ENCODE measurements at regions not wholly inside any gene's neighbourhood (a gene's known extent, or its start where the extent isn't known, plus 50 kb on each side); places are given as distances from the start of the nearest gene placed in this dataset.
"Not testable (repeated sequence)": the region's sequence is repeated elsewhere in the genome, so short reads cannot be mapped to it uniquely, and the experiment has no call there.

DNA sequence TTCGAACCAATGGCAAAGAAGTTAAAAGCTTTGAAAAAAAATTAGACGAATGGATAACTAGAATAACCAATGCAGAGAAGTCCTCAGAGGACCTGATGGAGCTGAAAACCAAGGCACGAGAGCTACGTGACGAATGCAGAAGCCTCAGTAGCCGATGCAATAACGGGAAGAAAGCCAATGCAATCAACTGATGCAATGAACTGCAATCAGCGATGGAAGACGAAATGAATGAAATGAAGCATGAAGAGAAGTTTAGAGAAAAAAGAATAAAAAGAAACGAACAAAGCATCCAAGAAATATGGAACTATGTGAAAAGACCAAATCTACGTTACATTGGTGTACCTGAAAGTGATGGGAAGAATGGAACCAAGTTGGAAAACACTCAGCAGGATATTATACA, 52.6 kb upstream of the MRPS30 start:
- H3K4me3 ChIP-seq (ENCODE audit: low read depth, low read length); in situ Hi-C loops (cut with HindIII; ENCODE audit: low sequenced_read_pairs); DNase-seq (ENCODE audit: low read depth, low spot score): not testable (repeated sequence)

- TF ChIP-seq CTCF (IDR thresholded peaks at IDR 0.05; ENCODE audit: low read depth, low read length), result no peak
- in situ Hi-C loops (cut with HindIII; ENCODE audit: low sequenced_read_pairs), result no loop called here
These were observed 61.4 kb upstream of the MRPS30 start for GRCh38 chr5:44747396-44747795.

DNA sequence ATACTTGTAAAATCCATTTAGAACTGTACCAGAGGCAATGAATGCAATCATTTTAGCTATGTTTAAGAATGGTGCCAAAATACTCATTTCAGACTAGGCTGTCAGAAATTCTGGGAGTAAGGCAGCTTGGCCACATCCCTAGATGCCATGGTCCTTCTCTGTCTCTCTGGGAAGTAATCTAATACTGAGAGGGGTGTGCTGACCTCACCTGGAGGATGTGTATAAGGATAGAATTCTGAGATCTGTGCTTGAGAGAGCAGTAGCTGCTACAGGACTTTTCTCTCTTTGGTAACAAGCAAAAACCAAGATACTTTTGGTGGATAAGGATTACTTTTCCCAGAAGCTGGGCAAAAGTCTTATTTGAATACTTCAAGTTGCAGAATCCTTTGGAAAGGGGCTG, 68.1 kb upstream of the MRPS30 start:
- no peak overlapping the region for H3K4me3 ChIP-seq (ENCODE audit: low read depth, low read length)
- no peak for TF ChIP-seq CTCF (IDR thresholded peaks at IDR 0.05; ENCODE audit: low read depth, low read length)
- in situ Hi-C loops (cut with HindIII; ENCODE audit: low sequenced_read_pairs), result no loop called here
- no peak for DNase-seq (ENCODE audit: low read depth, low spot score)

More at GRCh38 chr5:44747396-44747795, 61.4 kb upstream of the MRPS30 start:
- DNase-seq (ENCODE audit: low read depth, low spot score), result no peak
- H3K4me3 ChIP-seq (ENCODE audit: low read depth, low read length), result no peak overlapping the region

- H3K4me3 ChIP-seq (ENCODE audit: low read depth, low read length), result no peak overlapping the region
- DNase-seq (ENCODE audit: low read depth, low spot score), result no peak
- no peak for TF ChIP-seq CTCF (IDR thresholded peaks at IDR 0.05; ENCODE audit: low read depth, low read length)
- in situ Hi-C loops (cut with HindIII; ENCODE audit: low sequenced_read_pairs), result no loop called here
These were observed 79.2 kb upstream of the MRPS30 start for GRCh38 chr5:44729536-44729935.

DNA sequence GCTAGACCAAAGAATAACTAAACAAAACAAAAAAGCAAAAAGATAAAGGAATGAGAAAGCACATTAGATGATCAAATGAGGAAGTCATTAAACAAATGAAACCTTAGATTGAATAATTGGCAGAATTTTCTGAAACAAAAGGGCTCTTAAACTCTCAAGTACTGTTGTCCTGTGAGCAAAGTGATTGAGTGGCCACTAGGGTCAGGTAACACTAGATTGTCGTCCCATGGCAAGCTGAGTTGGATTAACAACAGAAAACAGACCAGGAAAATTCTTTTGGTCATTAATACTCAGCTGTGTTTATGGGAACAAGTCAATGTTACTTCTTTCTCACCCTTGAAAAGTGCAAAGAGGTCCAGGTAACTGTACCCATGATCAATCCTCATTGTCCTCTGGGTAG, 81.6 kb upstream of the MRPS30 start:
- DNase-seq (ENCODE audit: low read depth, low spot score), result no peak
- in situ Hi-C loops (cut with HindIII; ENCODE audit: low sequenced_read_pairs), result no loop called here
- no peak overlapping the region for H3K4me3 ChIP-seq (ENCODE audit: low read depth, low read length)
- TF ChIP-seq CTCF (IDR thresholded peaks at IDR 0.05; ENCODE audit: low read depth, low read length), result no peak

DNA sequence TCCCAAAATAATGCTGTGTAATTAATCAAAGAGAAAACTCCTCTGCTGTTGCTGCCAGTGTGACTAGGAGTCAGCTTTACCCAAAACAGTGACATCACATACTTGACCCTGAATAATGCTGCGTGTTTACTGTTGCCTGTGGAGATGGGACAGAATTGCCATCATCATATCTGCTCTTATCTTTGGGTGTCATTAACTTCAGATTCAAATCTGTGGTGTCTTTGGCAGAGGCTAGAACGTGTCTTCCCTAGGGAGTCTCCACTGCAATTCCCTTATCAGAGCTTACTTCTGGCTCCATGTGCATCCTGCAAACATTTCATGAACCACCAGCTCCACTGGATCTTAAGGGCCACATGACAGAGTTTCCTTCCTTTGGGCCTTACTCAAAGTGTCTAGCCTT, 88.9 kb upstream of the MRPS30 start:
- in situ Hi-C loops (cut with HindIII; ENCODE audit: low sequenced_read_pairs), result no loop called here
- TF ChIP-seq CTCF (IDR thresholded peaks at IDR 0.05; ENCODE audit: low read depth, low read length), result no peak
- no peak overlapping the region for H3K4me3 ChIP-seq (ENCODE audit: low read depth, low read length)
- DNase-seq (ENCODE audit: low read depth, low spot score), result no peak

DNA sequence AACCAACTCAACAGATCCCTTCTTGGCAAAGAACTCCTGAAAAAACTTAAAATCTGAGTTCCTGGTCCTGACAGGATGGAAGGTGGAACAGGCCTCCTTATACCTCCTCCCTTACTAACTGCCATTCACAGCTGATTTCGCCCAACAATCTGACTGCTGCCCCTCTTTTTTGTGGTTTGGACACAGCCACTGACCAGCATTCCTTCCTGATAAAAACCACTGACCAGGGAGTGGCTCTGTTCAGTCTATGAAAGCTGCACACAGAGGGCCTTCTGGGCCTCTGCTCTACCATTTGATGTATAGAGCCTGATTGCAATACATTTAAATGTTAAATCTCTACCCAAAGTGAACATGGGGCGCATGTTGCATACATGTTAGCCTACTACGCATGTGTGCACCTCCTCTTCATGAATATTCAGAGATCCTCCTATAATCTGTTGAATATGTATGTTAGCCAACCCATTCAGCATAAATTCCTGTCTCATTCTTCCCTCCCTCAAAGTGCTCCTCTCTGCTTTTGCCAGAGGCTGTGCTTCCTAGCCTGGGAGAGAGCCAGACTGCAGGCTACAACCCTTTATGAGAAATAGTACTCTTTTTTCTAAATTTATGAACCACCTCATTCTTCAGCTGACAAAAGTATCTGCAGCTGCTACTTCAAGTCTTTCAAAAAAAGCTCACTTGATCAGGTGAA, 93.7 kb upstream of the MRPS30 start:
- H3K4me3 ChIP-seq (ENCODE audit: low read depth, low read length), result no peak overlapping the region
- no peak for TF ChIP-seq CTCF (IDR thresholded peaks at IDR 0.05; ENCODE audit: low read depth, low read length)
- in situ Hi-C loops (cut with HindIII; ENCODE audit: low sequenced_read_pairs), result no loop called here
- no peak for DNase-seq (ENCODE audit: low read depth, low spot score)

Data from astrocyte of the spinal cord (primary cell).